GM12878 (cell line): ENCODE measurements at regions not wholly inside any gene's neighbourhood (a gene's known extent, or its start where the extent isn't known, plus 50 kb on each side); places are given as distances from the start of the nearest gene placed in this dataset.

ENCODE experiments used
- ATAC-seq: fragments of 200-7000 bp; cut with Tn5 transposase; 3 replicates; pipeline ENCODE4 v1.9.1; 2020; ENCODE audit warnings: mild to moderate bottlenecking, moderate library complexity
- BruUV-seq: library from RNA; stranded (reverse); fragments of 400-500 nt; replicated peaks from 2 replicates; lab custom pipeline; 2021; lab: Mats Ljungman, UMichigan
- CTCF ChIA-PET: fragments of 300-600 bp; sonication (Branson Sonifier 250); formaldehyde crosslinking; extraction: SDS; loops from one replicate; lab custom pipeline; 2021; ENCODE audit warnings: inconsistent platforms; lab: Yijun Ruan, JAX
- POLR2A ChIA-PET: fragments of 350-600 bp; formaldehyde crosslinking; extraction: SDS; loops from one replicate; lab custom pipeline; 2021; ENCODE audit warnings: inconsistent platforms; lab: Charles Lee
- RAD21 ChIA-PET: fragments of 300-600 bp; sonication (Branson Sonifier 250); formaldehyde crosslinking; loops from one replicate; lab custom pipeline; 2023; ENCODE audit warnings: antibody characterized with exemption; ENCODE audit not compliant: unreplicated experiment; lab: Charles Lee
- SMC1A ChIA-PET: fragments of 300-600 bp; sonication (Branson Sonifier 250); formaldehyde crosslinking; loops from one replicate; lab custom pipeline; 2023; ENCODE audit not compliant: unreplicated experiment, uncharacterized antibody; lab: Charles Lee
- DNase-seq: peaks from one replicate; pipeline ENCODE4 v3.0.0-alpha.2; 2011; ENCODE audit warnings: low read depth, low spot score
- FAIRE-seq: peaks from 3 replicates; lab custom pipeline; 2011; peaks lifted over from hg19 to GRCh38; lab: Jason Lieb, UNC
- H2AFZ ChIP-seq: 2 replicates; pipeline ENCODE4 v1.6.0; 2011; ENCODE audit warnings: low read depth, low read length, control low read depth; ENCODE audit not compliant: control insufficient read depth
- H3K27ac ChIP-seq: 2 replicates; pipeline ENCODE4 v1.5.1; 2011; ENCODE audit warnings: control low read depth; ENCODE audit not compliant: control insufficient read depth, insufficient read depth
- H3K27me3 ChIP-seq, 2 experiments: replicated peaks in 1 of 2; 2 replicates each; pipeline versions ENCODE4 v1.6.0 to v1.6.1; 2011; ENCODE audit warnings: low read length in 1 of 2; ENCODE audit not compliant: control insufficient read depth in 2 of 2, insufficient read depth in 2 of 2
- H3K36me3 ChIP-seq, 2 experiments: 2 replicates each; pipeline ENCODE4 v1.5.1; 2011; ENCODE audit warnings: low read length in 1 of 2; ENCODE audit not compliant: control insufficient read depth in 2 of 2, insufficient read depth in 2 of 2
- H3K4me1 ChIP-seq: 2 replicates; pipeline ENCODE4 v1.6.1; 2011; ENCODE audit warnings: mild to moderate bottlenecking, low read length, moderate library complexity, mixed read lengths; ENCODE audit not compliant: control insufficient read depth, insufficient read depth
- H3K4me2 ChIP-seq: 2 replicates; pipeline ENCODE4 v1.6.0; 2011; ENCODE audit warnings: control low read depth; ENCODE audit not compliant: control insufficient read depth, insufficient read depth
- H3K4me3 ChIP-seq: fragments of 200-600 bp; sonication (generic); 2 replicates; pipeline ENCODE4 v1.5.1; 2016
- H3K79me2 ChIP-seq: 2 replicates; pipeline ENCODE4 v1.6.0; 2011; ENCODE audit warnings: low read length; ENCODE audit not compliant: control insufficient read depth, insufficient read depth
- H3K9ac ChIP-seq: 2 replicates; pipeline ENCODE4 v1.8.0; 2011; ENCODE audit warnings: low read length, control low read depth, mixed read lengths; ENCODE audit not compliant: control insufficient read depth, insufficient read depth
- H3K9me3 ChIP-seq: replicated peaks from 3 replicates; pipeline ENCODE4 v1.5.1; 2011; ENCODE audit warnings: mild to moderate bottlenecking, low read length; ENCODE audit not compliant: control insufficient read depth, insufficient read depth
- H4K20me1 ChIP-seq: 2 replicates; pipeline ENCODE4 v1.6.0; 2011; ENCODE audit not compliant: control insufficient read depth, insufficient read depth
- EED ChIP-seq: sonication (generic); IDR thresholded peaks from 2 replicates; pipeline ENCODE4 v1.6.1; 2016; ENCODE audit warnings: antibody characterized with exemption, low read depth
- IRF4 ChIP-seq: IDR thresholded peaks from 2 replicates; pipeline ENCODE4 v1.6.1; 2011; ENCODE audit warnings: low read depth, low read length
- NR2F1 ChIP-seq: fragments of 450-650 bp; conservative IDR thresholded peaks from 2 replicates; pipeline ENCODE4 v1.6.1; 2017; ENCODE audit warnings: mild to moderate bottlenecking
- SKIL ChIP-seq: fragments of 450-650 bp; IDR thresholded peaks from 2 replicates; pipeline ENCODE4 v1.6.1; 2017; ENCODE audit warnings: mild to moderate bottlenecking, low read depth, inconsistent platforms; ENCODE audit not compliant: poor library complexity, severe bottlenecking
- TARDBP ChIP-seq: IDR thresholded peaks from 2 replicates; pipeline ENCODE4 v1.6.1; 2016; ENCODE audit warnings: borderline replicate concordance
- ZNF622 ChIP-seq: fragments of 450-650 bp; IDR thresholded peaks from 2 replicates; pipeline ENCODE4 v1.6.1; 2017; ENCODE audit warnings: mild to moderate bottlenecking, inconsistent platforms
- WGBS: methylation state at CpG from one replicate; pipeline ENCODE4 v1.1.6; 2016; ENCODE audit warnings: low lambda C conversion rate; ENCODE audit not compliant: insufficient replicate concordance, insufficient coverage; ENCODE audit errors: missing lambda C conversion rate; 5-methylcytosine and 5-hydroxymethylcytosine counted together
- in situ Hi-C: fragments of 300-500 bp; cut with MboI; formaldehyde crosslinking; loops from 9 replicates; pipeline ENCODE4 v1.14.3; 2018; ENCODE audit warnings: mixed read lengths
- intact Hi-C: fragments of 100-400 bp; cut with micrococcal nuclease; formaldehyde crosslinking; loops from one replicate; pipeline ENCODE4 v1.14.2; 2022; ENCODE audit not compliant: unreplicated experiment

- in situ Hi-C loops, result no loop called here
- Histone ChIP-seq H4K20me1 (no peaks in the 10 kb centered on the region), H2AFZ (no peak overlapping the region), H3K4me3 (no peak overlapping the region), H3K4me2 (no peak overlapping the region), H3K27me3 (no peaks in the 10 kb centered on the region), H3K79me2 (no peaks in the 10 kb centered on the region), H3K4me1 (no peaks in the 10 kb centered on the region), H3K27ac (no peak overlapping the region), H3K36me3 (no peaks in the 10 kb centered on the region), H3K9me3 (no peaks in the 10 kb centered on the region), H3K9ac (no peak overlapping the region)
- intact Hi-C loops, result no loop called here
- WGBS, result 27% methylated on average over 3 of the region's 3 CpGs
- no peak for FAIRE-seq
- no TSS peak for BruUV-seq
- SMC1A ChIA-PET, result no interaction called here
- TF ChIP-seq SKIL (no peak), ZNF622 (no peak), IRF4 (no peak)
- no peak for DNase-seq
- ATAC-seq, result no peak
- CTCF ChIA-PET, result no interaction called here
- POLR2A ChIA-PET, result no interaction called here
- RAD21 ChIA-PET, result no interaction called here
Observed at GRCh38 chr14:55944757-55945156, 173.5 kb upstream of the PELI2 start.

GRCh38 chr14:55946231-55946630 lies 172.0 kb upstream of the PELI2 start:
- no peak for DNase-seq
- no peaks in the 10 kb centered on the region for H3K4me1 ChIP-seq
- ChIA-PET POLR2A (interaction anchor here (0.5 kb wide), 1 partner anchor 21 kb away, joined by 4 read pairs; no protein-coding TSS in a partner anchor), SMC1A (interaction anchor here (0.6 kb wide), 1 partner anchor 209 kb away, joined by 3 read pairs; no protein-coding TSS in a partner anchor), RAD21 (interaction anchor here (0.8 kb wide), 1 partner anchor 144 kb away, joined by 3 read pairs; no protein-coding TSS in a partner anchor), CTCF (interaction anchor here (0.6 kb wide), 1 partner anchor 175 kb away, joined by 3 read pairs; no protein-coding TSS in a partner anchor)
- intact Hi-C loops, result no loop called here
- no peak overlapping the region for H2AFZ ChIP-seq
- H3K79me2 ChIP-seq, result no peaks in the 10 kb centered on the region
- FAIRE-seq, result no peak
- H3K36me3 ChIP-seq, result no peaks in the 10 kb centered on the region
- BruUV-seq, result no TSS peak
- no peak overlapping the region for H3K4me2 ChIP-seq
- H4K20me1 ChIP-seq, result no peaks in the 10 kb centered on the region
- H3K27me3 ChIP-seq, result no peaks in the 10 kb centered on the region
- H3K27ac ChIP-seq, result no peak overlapping the region
- TF ChIP-seq TARDBP (no peak), EED (no peak), ZNF622 (no peak), NR2F1 (no peak)
- no peak overlapping the region for H3K4me3 ChIP-seq
- no peak for ATAC-seq
- H3K9ac ChIP-seq, result no peak overlapping the region
- in situ Hi-C loops, result no loop called here
- H3K9me3 ChIP-seq, result no peaks in the 10 kb centered on the region
- 0% methylated on average over 2 of the region's 2 CpGs for WGBS
